ENCODE measurements at regions not wholly inside any gene's neighbourhood (a gene's known extent, or its start where the extent isn't known, plus 50 kb on each side); places are given as distances from the start of the nearest gene placed in this dataset.

DNA sequence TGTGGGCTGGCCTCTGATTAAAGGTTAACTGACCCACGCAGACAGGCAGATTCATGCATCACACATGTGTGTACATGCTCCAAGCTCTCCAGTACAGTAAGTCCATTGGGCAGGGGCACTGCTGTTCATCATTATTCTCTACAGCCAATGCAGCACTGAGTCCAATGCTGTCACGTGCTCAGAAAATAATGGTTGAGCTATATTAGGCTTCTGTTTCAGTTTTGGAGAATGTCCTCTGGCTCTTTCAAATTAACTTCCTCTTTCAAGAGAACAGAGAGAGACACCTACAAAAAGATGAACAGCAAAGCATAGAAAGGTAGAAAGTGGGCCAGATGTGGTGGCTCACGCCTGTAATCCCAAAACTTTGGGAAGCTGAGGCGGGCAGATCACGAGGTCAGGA, 202.6 kb downstream of the MEX3B start:
- Mint-ChIP-seq H3K4me3 (ENCODE audit: unreplicated experiment) (no peak overlapping the region), H3K9me3 (ENCODE audit: low read depth) (no peaks in the 10 kb centered on the region), H3K27ac (ENCODE audit: unreplicated experiment) (no peak overlapping the region), H3K36me3 (ENCODE audit: low read depth) (peaks cover 2% of the 10 kb centered on the region), H3K27me3 (ENCODE audit: low read depth) (no peaks in the 10 kb centered on the region), H3K4me1 (ENCODE audit: low read depth) (no peaks in the 10 kb centered on the region)
- TF ChIP-seq, protein P1, sequence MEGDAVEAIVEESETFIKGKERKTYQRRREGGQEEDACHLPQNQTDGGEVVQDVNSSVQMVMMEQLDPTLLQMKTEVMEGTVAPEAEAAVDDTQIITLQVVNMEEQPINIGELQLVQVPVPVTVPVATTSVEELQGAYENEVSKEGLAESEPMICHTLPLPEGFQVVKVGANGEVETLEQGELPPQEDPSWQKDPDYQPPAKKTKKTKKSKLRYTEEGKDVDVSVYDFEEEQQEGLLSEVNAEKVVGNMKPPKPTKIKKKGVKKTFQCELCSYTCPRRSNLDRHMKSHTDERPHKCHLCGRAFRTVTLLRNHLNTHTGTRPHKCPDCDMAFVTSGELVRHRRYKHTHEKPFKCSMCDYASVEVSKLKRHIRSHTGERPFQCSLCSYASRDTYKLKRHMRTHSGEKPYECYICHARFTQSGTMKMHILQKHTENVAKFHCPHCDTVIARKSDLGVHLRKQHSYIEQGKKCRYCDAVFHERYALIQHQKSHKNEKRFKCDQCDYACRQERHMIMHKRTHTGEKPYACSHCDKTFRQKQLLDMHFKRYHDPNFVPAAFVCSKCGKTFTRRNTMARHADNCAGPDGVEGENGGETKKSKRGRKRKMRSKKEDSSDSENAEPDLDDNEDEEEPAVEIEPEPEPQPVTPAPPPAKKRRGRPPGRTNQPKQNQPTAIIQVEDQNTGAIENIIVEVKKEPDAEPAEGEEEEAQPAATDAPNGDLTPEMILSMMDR (IDR thresholded peaks at IDR 0.05) = no peak
- no peak for DNase-seq (ENCODE audit: low spot score)

DNA sequence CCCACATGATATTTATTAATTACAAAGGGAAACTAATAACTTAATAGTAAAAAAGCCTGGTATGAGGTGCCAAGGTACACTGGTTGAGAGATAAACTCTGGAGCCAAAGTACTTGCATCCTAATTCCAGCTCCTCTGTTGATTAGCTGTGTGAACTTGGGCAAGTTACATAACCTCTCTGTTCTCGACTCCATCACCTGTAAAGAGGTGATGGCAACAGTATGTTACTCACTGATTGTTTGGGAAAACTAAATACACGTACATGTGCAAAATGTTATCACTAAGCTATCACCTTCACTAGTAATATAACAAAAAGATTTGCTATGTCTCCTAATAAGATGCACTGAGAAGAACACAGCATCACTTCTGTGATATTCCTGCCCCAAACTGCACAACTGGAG, 206.4 kb downstream of the MEX3B start:
- peaks cover 5% of the 10 kb centered on the region for H3K4me1 Mint-ChIP-seq (ENCODE audit: low read depth)
- DNase-seq (ENCODE audit: low spot score) = no peak
- H3K27ac Mint-ChIP-seq (ENCODE audit: unreplicated experiment) = no peak overlapping the region
- H3K27me3 Mint-ChIP-seq (ENCODE audit: low read depth) = no peaks in the 10 kb centered on the region
- no peak overlapping the region for H3K4me3 Mint-ChIP-seq (ENCODE audit: unreplicated experiment)
- no peaks in the 10 kb centered on the region for H3K9me3 Mint-ChIP-seq (ENCODE audit: low read depth)
- H3K36me3 Mint-ChIP-seq (ENCODE audit: low read depth) = no peaks in the 10 kb centered on the region
- TF ChIP-seq, protein P1 (IDR thresholded peaks at IDR 0.05) = no peak

DNA sequence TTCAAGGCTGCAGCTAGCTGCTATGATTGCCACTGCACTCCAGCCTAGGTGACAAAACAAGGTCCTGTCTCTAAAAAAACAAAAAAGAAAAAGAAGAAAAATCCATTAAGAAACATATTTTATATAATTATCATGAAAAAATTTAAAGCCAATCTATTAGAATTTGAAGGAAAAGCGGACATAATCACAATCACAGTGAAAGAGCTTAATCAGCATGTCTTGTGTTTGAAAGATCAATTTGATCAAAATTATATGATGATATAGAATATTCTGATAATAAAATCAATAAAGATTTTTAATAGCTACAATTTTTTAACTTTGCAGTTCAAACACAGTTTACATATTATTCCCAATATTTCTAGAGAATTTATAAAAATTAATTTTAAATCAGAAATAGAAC, 210.1 kb downstream of the MEX3B start:
- TF ChIP-seq, protein P1 (IDR thresholded peaks at IDR 0.05) = no peak
- H3K4me3 Mint-ChIP-seq (ENCODE audit: unreplicated experiment) = no peak overlapping the region
- H3K9me3 Mint-ChIP-seq (ENCODE audit: low read depth) = peaks cover 5% of the 10 kb centered on the region
- no peaks in the 10 kb centered on the region for H3K27me3 Mint-ChIP-seq (ENCODE audit: low read depth)
- H3K4me1 Mint-ChIP-seq (ENCODE audit: low read depth) = peaks cover 5% of the 10 kb centered on the region
- peaks cover 5% of the 10 kb centered on the region for H3K36me3 Mint-ChIP-seq (ENCODE audit: low read depth)
- no peak for DNase-seq (ENCODE audit: low spot score)
- no peak overlapping the region for H3K27ac Mint-ChIP-seq (ENCODE audit: unreplicated experiment)

DNA sequence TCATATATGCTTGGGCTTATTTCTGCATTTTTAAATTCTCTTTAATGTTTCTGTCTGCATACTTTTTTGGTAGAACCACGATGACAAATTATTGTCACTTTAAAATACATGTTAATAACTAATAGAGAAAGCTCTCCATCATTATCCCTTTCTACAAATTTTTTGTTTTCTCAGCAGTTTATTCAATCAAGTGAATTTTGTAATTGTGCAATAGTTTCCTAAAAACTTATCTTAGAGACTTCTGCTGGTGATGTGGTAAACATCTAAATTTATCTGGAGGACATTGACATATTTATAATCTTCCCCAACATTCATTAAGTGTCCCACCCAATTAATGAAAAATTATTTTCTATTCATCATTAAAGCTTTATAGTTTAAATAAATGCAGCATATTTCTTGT, 215.3 kb downstream of the MEX3B start:
- DNase-seq (ENCODE audit: low spot score) = no peak
- Mint-ChIP-seq H3K9me3 (ENCODE audit: low read depth) (peaks cover 8% of the 10 kb centered on the region), H3K4me3 (ENCODE audit: unreplicated experiment) (no peak overlapping the region), H3K36me3 (ENCODE audit: low read depth) (peaks cover 7% of the 10 kb centered on the region), H3K4me1 (ENCODE audit: low read depth) (no peaks in the 10 kb centered on the region), H3K27ac (ENCODE audit: unreplicated experiment) (no peak overlapping the region), H3K27me3 (ENCODE audit: low read depth) (no peaks in the 10 kb centered on the region)
- TF ChIP-seq, protein P1 (IDR thresholded peaks at IDR 0.05) = no peak

DNA sequence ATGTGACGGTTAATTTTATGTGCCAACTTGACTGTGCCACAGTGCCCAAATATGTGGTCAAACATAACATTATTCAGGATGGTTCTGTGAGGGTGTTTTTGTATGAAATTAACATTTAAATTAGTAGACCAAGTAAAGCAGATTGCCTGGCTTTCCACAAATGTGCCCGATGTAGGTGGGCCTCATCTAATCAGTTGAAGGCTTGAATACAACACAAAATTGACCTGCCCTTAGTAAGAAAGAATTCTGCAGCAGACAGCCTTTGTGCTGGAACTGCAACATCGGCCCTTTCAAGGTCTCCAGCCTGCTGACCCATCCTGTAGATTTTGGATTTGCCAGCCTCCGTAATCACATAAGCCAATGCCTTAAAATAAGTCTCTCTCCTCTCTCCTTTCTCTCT, 215.9 kb downstream of the MEX3B start:
- H3K4me1 Mint-ChIP-seq (ENCODE audit: low read depth) = no peaks in the 10 kb centered on the region
- no peak for DNase-seq (ENCODE audit: low spot score)
- TF ChIP-seq, protein P1 (IDR thresholded peaks at IDR 0.05) = no peak
- H3K4me3 Mint-ChIP-seq (ENCODE audit: unreplicated experiment) = no peak overlapping the region
- H3K27ac Mint-ChIP-seq (ENCODE audit: unreplicated experiment) = no peak overlapping the region
- no peaks in the 10 kb centered on the region for H3K27me3 Mint-ChIP-seq (ENCODE audit: low read depth)
- H3K36me3 Mint-ChIP-seq (ENCODE audit: low read depth) = peaks cover 7% of the 10 kb centered on the region
- peaks cover 8% of the 10 kb centered on the region for H3K9me3 Mint-ChIP-seq (ENCODE audit: low read depth)

Data from chondrocyte (in vitro differentiated cells).